ENCODE measurements at regions not wholly inside any gene's neighbourhood (a gene's known extent, or its start where the extent isn't known, plus 50 kb on each side); places are given as distances from the start of the nearest gene placed in this dataset.

DNA sequence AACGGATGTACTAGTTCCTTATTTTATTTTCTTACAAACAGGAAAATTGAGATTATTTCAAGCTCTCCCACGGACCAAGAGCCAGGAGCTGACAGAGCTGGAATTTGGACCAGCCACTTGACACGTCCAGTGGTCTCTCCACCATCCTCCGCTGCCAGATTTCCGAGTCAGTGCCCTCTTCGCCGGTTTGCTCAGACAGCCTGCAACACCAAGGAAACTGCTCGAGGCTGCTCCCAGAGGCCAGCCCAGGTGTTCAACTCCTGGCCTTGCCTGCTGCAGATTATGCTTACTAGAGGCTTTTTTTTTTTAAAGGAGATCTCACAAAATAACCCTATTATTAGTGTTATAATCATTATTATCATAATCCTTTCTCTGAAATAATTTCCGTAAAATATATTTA, 779.8 kb downstream of the RNF144A start:
- TF ChIP-seq, protein P1, sequence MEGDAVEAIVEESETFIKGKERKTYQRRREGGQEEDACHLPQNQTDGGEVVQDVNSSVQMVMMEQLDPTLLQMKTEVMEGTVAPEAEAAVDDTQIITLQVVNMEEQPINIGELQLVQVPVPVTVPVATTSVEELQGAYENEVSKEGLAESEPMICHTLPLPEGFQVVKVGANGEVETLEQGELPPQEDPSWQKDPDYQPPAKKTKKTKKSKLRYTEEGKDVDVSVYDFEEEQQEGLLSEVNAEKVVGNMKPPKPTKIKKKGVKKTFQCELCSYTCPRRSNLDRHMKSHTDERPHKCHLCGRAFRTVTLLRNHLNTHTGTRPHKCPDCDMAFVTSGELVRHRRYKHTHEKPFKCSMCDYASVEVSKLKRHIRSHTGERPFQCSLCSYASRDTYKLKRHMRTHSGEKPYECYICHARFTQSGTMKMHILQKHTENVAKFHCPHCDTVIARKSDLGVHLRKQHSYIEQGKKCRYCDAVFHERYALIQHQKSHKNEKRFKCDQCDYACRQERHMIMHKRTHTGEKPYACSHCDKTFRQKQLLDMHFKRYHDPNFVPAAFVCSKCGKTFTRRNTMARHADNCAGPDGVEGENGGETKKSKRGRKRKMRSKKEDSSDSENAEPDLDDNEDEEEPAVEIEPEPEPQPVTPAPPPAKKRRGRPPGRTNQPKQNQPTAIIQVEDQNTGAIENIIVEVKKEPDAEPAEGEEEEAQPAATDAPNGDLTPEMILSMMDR (IDR thresholded peaks at IDR 0.05), result no peak
- no peak for TF ChIP-seq POLR2A (IDR thresholded peaks at IDR 0.05)

All from adrenal gland (tissue), 5 donors.